NCI-H1092 treated with DMSO at 0.1 percent for 48 hours (cell line): ENCODE measurements at regions not wholly inside any gene's neighbourhood (a gene's known extent, or its start where the extent isn't known, plus 50 kb on each side); places are given as distances from the start of the nearest gene placed in this dataset.

Source experiments
- DNase-seq: peaks from one replicate; lab custom pipeline; 2025; lab: John Stamatoyannopoulos, UW

- no peak for DNase-seq
Measured at GRCh38 chr9:16245756-16246440, 624.6 kb downstream of the BNC2 start.

DNA sequence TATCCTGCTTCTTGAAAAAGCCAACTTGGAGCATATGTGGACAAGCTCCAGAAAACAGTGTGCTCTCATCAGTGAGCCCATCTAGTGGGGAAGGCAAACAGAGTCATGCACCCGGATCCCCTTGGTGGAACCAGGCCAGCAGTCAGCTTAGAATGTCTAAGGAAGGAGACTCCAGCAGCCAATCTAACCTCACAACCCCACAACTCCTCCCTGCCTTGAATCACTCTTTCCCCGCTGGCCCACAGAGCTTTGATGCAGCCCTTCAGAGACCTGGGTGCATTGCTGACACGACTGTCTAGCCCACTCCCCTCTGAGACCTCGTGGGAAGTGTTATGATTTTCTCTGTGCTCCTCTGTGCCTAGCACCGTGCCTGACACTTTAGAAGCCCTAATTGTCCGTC lies 623.7 kb downstream of the BNC2 start:
- DNase-seq: no peak

DNA sequence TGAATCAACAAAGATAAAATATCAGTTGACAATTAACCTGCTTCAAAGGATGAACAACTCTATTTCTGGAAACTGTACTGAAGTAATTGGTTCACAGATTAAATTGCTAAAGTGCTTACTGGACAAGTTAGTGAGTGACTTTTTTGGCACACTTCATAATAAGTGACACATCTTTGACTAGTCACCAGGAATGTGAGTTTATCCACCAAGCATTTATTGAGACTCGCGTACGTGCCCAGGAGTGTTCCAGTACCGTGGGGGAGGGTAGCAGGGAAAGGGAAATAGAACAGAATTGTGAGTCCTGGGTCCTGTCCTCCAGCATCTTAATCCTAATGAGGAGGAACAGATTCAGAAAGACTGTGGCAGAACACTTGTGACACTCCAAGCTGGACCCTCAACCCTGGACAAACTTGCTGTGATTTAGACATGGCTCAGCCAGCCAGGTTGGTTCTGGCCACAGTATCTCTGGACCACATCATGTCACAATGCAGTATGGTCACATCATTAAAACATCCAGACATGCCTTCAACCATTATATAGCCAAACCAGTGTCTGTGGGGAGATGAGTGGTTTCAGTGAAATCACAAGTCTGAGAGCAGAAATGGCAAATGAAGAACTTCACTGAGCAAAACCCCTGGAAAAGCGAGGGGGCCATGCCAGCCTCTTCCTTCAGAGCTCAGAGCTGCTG lies 623.1 kb downstream of the BNC2 start:
- DNase-seq: no peak

DNA sequence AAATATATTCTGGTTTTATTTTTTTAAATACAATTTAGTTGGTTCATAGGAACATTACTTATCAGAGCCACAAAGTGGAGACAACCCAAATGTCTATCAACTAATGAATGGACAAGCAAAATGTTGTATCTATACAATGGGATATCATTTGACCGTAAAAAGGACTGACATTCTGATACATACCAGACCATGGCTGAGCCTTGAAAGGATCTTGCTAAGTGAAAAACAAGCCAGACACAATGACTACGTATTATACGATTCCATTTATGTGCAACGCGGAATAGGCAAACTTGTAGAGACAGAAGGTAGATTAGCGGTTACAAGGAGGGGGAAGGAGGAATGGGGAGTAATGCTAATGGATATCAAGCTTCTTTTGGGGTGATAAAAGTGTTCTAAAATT lies 621.6 kb downstream of the BNC2 start:
- no peak for DNase-seq

GRCh38 chr9:16252616-16253015 lies 617.9 kb downstream of the BNC2 start:
- DNase-seq: no peak

DNA sequence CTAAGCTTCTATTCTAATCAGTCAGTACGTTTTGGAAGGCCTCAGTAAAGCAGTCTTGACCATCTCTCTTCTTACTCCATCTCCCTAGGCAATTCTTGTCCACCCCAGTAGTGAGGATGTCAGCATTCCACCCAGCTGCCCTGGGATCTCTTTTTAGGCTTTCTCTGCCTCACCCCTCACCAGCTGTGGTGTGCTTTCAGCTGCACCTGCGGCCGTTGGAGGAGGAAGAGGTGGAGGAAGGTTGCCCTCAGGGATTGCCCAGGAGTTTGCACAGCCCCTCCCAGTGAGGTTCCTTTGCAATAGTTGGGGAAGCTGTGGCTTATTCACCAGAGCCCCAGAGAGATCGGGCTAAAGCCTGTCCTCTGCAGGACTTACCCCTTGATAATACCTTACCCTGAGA lies 615.8 kb downstream of the BNC2 start:
- DNase-seq: no peak

DNA sequence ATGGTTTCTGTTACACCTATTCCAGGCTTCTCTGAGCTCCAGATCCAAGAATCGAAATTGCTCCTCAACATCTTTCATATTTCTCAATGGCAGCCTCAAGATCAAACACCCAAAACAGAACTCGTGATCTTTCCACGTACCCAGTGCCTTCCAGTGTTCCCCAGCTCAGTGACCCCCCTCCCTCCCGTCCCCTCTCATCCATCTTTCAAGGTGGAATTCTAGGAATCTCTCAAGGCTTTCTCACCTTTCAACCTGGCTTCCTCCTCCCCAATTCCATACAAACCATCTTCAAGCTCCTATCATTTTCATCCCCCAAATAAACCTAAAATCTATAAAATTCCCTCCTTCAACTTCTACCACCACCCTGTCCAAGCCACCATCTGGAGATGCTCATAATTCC lies 615.3 kb downstream of the BNC2 start:
- no peak for DNase-seq

GRCh38 chr9:16257604-16258003 lies 612.9 kb downstream of the BNC2 start:
- DNase-seq: no peak

- DNase-seq: no peak
Measured at GRCh38 chr9:16258191-16258590, 612.3 kb downstream of the BNC2 start.

GRCh38 chr9:16258708-16259107 lies 611.8 kb downstream of the BNC2 start:
- no peak for DNase-seq

- DNase-seq: peak; percentile 99
Measured at GRCh38 chr9:16262477-16263261, 607.8 kb downstream of the BNC2 start.

GRCh38 chr9:16265688-16266087 lies 604.8 kb downstream of the BNC2 start:
- DNase-seq: no peak

DNA sequence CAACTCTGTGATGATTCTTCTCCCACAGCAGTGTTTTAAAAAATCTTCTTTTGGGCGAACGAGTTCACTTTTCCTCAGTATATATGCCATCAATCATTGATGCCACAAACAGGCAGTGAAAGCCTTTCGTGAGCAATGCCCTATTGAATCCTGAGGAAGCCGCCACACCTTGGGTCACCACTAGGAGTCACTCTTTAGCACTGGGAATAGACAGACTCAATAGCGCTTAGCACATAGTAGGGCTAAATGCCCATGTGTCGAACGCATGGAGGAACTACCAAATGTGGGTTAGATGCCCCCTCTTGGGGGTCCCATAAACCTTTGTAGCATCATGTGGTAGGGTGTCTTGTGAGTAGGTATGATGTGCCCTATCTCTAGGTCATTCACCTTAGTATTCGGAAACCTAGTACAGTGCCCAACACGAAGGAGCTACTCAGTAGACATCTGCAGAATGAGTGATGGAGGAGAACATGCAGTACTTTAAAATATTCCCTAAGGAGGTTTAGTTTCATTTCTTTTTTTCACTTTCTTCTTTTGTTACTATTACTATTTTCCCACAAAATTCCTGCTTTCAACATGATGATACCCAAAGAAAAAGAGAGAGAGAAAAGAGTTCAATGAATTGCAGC lies 603.7 kb downstream of the BNC2 start:
- DNase-seq: no peak

DNA sequence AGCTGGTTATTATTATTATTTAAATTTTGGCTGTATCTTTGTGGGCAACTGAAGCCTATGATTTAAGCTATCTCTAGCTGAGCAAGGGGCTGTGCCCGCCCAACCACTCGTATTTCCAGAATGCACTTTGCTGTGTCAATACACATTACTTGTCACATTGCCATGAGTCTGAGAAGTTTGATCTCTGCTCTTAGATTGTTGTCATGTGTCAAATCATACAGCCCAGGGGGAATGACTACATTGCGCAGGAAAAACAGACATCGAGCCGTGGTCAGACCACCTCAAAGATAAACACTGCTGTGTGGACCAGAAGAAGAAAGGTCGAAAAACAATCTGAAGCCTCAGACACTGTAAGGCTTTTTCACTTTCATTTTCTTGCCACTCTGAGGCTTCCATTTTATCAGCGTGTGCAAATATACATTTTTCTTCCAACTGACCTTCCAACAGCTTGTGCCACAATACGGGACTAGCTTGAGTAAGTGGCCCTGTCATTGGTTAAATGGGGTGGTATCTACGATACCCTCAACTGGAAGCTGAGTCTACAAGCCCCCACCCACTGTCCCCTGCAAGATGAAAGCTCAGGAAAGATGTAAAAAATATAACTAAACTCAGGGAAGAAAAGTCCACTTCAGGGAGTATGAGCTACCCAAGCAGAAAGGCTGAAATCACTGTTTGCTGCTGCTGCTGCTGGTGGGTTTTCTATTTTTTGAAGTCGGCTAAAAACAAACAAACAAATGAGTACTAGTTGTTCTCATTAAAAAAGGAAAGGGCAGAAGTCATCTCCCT lies 603.0 kb downstream of the BNC2 start:
- peak; percentile 80 for DNase-seq

- no peak for DNase-seq
Measured at GRCh38 chr9:16268067-16268881, 602.2 kb downstream of the BNC2 start.

- DNase-seq: no peak
Measured at GRCh38 chr9:16271967-16272366, 598.5 kb downstream of the BNC2 start.

- DNase-seq: no peak
Measured at GRCh38 chr9:16272776-16273175, 597.7 kb downstream of the BNC2 start.

DNA sequence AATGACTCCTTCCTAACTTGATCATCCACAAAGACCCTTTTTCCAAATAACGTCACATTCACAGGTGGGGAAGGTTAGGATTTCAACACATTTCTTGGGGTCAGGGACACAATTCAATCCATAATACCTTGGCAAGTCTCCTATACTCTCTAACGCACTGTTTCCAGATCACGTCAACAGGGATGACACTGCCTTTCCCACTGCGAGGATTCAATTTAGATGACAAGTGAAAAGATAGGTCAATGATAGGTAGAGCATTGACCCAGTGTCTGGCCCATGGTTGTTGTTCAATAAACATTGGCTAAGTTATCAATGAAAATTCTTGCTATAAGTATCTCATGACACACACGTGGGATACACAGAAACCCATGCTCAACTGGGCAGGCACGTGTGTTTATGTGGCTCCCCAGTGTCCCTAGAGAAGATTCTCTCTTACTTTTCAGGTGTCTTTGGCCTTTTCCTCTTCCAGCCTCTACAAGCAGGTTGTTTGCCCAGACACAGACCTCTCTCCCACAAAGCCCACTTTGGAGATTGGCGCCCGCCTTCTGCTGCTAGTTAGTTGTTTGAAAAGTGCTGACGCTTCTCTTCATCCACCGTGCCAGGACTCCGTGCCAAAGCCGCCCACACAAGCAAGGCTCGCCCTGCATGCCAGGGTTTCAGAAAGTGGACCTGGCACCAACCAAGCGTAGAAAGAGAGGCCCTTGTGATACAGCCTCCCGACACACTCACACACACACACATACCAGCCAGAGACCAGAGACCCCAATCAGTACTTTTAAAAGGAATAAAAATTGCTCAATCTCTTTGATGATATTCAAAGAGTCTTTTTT lies 594.5 kb downstream of the BNC2 start:
- peak; percentile 93 for DNase-seq

GRCh38 chr9:16276866-16277265 lies 593.6 kb downstream of the BNC2 start:
- peak; percentile 81 for DNase-seq

DNA sequence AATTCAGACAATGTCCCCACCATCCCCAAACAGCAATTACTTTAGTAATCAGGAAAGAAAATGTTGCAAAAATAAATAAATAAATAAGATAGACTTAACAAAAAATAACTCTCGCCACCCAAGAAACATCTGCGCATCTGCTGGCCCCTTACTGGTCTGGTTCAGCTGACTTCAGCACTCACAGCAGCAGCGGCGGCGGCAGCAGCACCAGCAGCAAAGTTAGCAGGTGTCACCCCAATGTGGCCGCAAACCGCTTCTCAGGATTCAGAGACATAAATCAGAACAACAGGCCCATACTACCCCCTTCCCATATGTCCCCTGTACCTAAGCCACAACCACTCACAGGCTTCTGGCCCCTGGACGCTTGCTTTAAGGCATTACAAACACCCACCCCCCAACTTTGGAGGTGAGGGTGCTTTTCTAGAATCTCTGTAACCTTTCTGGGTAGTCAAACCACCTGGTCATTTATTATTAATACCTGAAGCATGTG lies 593.0 kb downstream of the BNC2 start:
- DNase-seq: peak; percentile 42
